Endothelial cell of umbilical vein (primary cell): ENCODE measurements at regions not wholly inside any gene's neighbourhood (a gene's known extent, or its start where the extent isn't known, plus 50 kb on each side); places are given as distances from the start of the nearest gene placed in this dataset.

ENCODE experiments used
- BruUV-seq: library from RNA; stranded (reverse); fragments of 400-500 nt; replicated peaks from 2 replicates; lab custom pipeline; 2021; lab: Mats Ljungman, UMichigan
- CTCF ChIA-PET: fragments of 300-600, 350-600 bp; sonication (Branson Sonifier 250); formaldehyde crosslinking; loops from one replicate; lab custom pipeline; 2021; ENCODE audit warnings: antibody characterized with exemption, inconsistent platforms; lab: Charles Lee
- POLR2A ChIA-PET: fragments of 300-600, 350-600 bp; sonication (Branson Sonifier 250); formaldehyde crosslinking; loops from one replicate; lab custom pipeline; 2021; ENCODE audit warnings: antibody characterized with exemption, inconsistent platforms; lab: Charles Lee
- DNase-seq: peaks from one replicate; pipeline ENCODE4 v3.0.0-alpha.2; 2011; ENCODE audit warnings: low read depth, low spot score
- FAIRE-seq: peaks from 2 replicates; lab custom pipeline; 2011; peaks lifted over from hg19 to GRCh38; lab: Jason Lieb, UNC
- H2AFZ ChIP-seq: 2 replicates; pipeline ENCODE4 v1.6.0; 2012; ENCODE audit warnings: low read depth, low read length, control low read depth, inconsistent platforms
- H3K27ac ChIP-seq: 2 replicates; pipeline ENCODE4 v1.5.1; 2011; ENCODE audit warnings: low read depth, mild to moderate bottlenecking, control low read depth, low read length, moderate library complexity; ENCODE audit not compliant: insufficient read depth
- H3K27me3 ChIP-seq, 2 experiments: 2 replicates each; pipeline versions ENCODE4 v1.6.0 to v1.6.1; 2011; ENCODE audit warnings: low read length in 2 of 2, mixed read lengths in 1 of 2; ENCODE audit not compliant: control insufficient read depth in 2 of 2, insufficient read depth in 2 of 2
- H3K36me3 ChIP-seq, 2 experiments: 2 replicates in 1 of 2; 3 replicates in 1 of 2; pipeline ENCODE4 v1.5.1; 2011; ENCODE audit warnings: low read length in 2 of 2, mild to moderate bottlenecking in 1 of 2, moderate library complexity in 1 of 2; ENCODE audit not compliant: control insufficient read depth in 2 of 2, insufficient read depth in 2 of 2; ENCODE audit errors: extremely low read depth in 1 of 2
- H3K4me1 ChIP-seq: 3 replicates; pipeline ENCODE4 v1.5.1; 2011; ENCODE audit warnings: mild to moderate bottlenecking, low read length; ENCODE audit not compliant: control insufficient read depth, insufficient read depth; ENCODE audit errors: extremely low read depth
- H3K4me2 ChIP-seq: 2 replicates; pipeline ENCODE4 v1.6.1; 2011; ENCODE audit warnings: low read length, control low read depth, mixed read lengths; ENCODE audit not compliant: insufficient read depth
- H3K4me3 ChIP-seq, 3 experiments: fragments of 200-600 bp in 1 of 3; sonication (generic), shearing (Covaris generic) in 1 of 3; replicated peaks in 1 of 3; 2 replicates each; pipeline ENCODE4 v1.5.1; 2011 to 2016; ENCODE audit warnings: control low read depth in 3 of 3, low read length in 3 of 3, mild to moderate bottlenecking in 2 of 3, inconsistent platforms in 1 of 3, low read depth in 1 of 3, moderate library complexity in 1 of 3; ENCODE audit not compliant: insufficient read depth in 1 of 3
- H3K79me2 ChIP-seq: 2 replicates; pipeline ENCODE4 v1.6.0; 2012; ENCODE audit warnings: low read length, inconsistent platforms; ENCODE audit not compliant: control insufficient read depth, insufficient read depth
- H3K9ac ChIP-seq: replicated peaks from 2 replicates; pipeline ENCODE3; 2011; ENCODE audit warnings: low read length, control low read depth; ENCODE audit not compliant: insufficient read depth; ENCODE audit errors: extremely low read depth
- H3K9me1 ChIP-seq: replicated peaks from 3 replicates; pipeline ENCODE4 v1.6.0; 2011; ENCODE audit warnings: mild to moderate bottlenecking, low read length; ENCODE audit not compliant: control insufficient read depth, insufficient read depth; ENCODE audit errors: extremely low read depth
- H3K9me3 ChIP-seq: replicated peaks from 2 replicates; pipeline ENCODE4 v1.5.1; 2012; ENCODE audit warnings: low read length, inconsistent platforms; ENCODE audit not compliant: control insufficient read depth, insufficient read depth
- H4K20me1 ChIP-seq: replicated peaks from 2 replicates; pipeline ENCODE3; 2011; ENCODE audit warnings: mild to moderate bottlenecking, low read length; ENCODE audit not compliant: control insufficient read depth, insufficient read depth; ENCODE audit errors: extremely low read depth
- EZH2 ChIP-seq: IDR thresholded peaks from 2 replicates; pipeline ENCODE4 v1.6.1; 2012; ENCODE audit warnings: borderline replicate concordance, low read depth, mild to moderate bottlenecking, moderate library complexity, low read length, inconsistent platforms; ENCODE audit not compliant: severe bottlenecking
- FOS ChIP-seq: IDR thresholded peaks from 2 replicates; pipeline ENCODE4 v1.6.1; 2011; ENCODE audit warnings: mild to moderate bottlenecking, low read length, moderate library complexity, borderline replicate concordance; ENCODE audit not compliant: insufficient read depth
- GATA2 ChIP-seq: IDR thresholded peaks from 2 replicates; pipeline ENCODE4 v1.7.0; 2011; ENCODE audit warnings: low read depth, mild to moderate bottlenecking, moderate library complexity, mixed read lengths, low read length; ENCODE audit not compliant: insufficient read length, insufficient read depth
- JUN ChIP-seq: IDR thresholded peaks from 2 replicates; pipeline ENCODE4 v1.6.1; 2011; ENCODE audit warnings: borderline replicate concordance, low read depth; ENCODE audit not compliant: insufficient read length, insufficient read depth
- MAX ChIP-seq: IDR thresholded peaks from 2 replicates; pipeline ENCODE4 v1.6.1; 2011; ENCODE audit not compliant: insufficient read depth, insufficient read length
- MYC ChIP-seq: IDR thresholded peaks from one replicate; pipeline ENCODE4 v1.6.1; 2011; ENCODE audit warnings: mild to moderate bottlenecking, low read depth, low read length
- POLR2A ChIP-seq: IDR thresholded peaks from 2 replicates; pipeline ENCODE4 v1.6.1; 2012; ENCODE audit warnings: low read depth, mild to moderate bottlenecking, control low read depth, low read length
- POLR2AphosphoS5 ChIP-seq: IDR thresholded peaks from 2 replicates; pipeline ENCODE4 v1.6.1; 2012; ENCODE audit warnings: low read depth, mild to moderate bottlenecking, control low read depth, low read length, moderate library complexity; ENCODE audit not compliant: insufficient read depth
- dilution Hi-C: fragments of 300-500 bp; cut with MboI; formaldehyde crosslinking; loops from one replicate; pipeline ENCODE4 v1.15.0; 2019; ENCODE audit warnings: low sequenced_read_pairs; ENCODE audit not compliant: extremely low pct_ligation_motif_present
- intact Hi-C: fragments of 100-400 bp; cut with micrococcal nuclease; formaldehyde crosslinking; loops from one replicate; pipeline ENCODE4 v1.10.0; 2022
- TF ChIP-seq, protein P1 (sequence below), 2 donors: IDR thresholded peaks; 1 replicate in 1 of 2; 2 replicates in 1 of 2; pipeline ENCODE4 v1.5.1; 2011; ENCODE audit warnings: low read length in 2 of 2, mild to moderate bottlenecking in 2 of 2, moderate library complexity in 2 of 2, control low read depth in 1 of 2, inconsistent platforms in 1 of 2, low read depth in 1 of 2; ENCODE audit not compliant: insufficient read depth in 1 of 2; ENCODE audit errors: extremely low read depth in 1 of 2

DNA sequence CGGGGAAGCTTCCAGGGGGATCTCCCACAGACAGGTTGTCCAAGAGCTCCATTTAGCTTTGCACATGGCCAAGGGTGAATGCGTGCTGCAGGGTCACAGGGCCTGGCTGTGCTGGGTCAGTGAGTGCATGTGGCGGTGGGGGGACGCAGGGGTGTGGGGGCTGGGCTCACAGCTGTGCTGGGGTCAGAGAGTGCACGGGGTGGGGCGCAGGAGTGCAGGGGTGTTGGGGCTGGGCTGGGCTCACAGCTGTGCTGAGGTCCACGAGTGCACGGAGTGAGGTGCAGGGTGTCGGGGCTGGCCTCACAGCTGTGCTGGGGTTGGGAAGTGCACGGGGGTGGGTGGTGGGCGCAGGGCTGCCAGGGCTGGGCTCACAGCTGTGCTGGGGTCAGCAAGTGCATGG, 557.7 kb downstream of the BRD1 start:
- CTCF ChIA-PET = no interaction called here
- H3K27ac ChIP-seq = no peak overlapping the region
- no peak overlapping the region for H2AFZ ChIP-seq
- dilution Hi-C loops (no loop called here), intact Hi-C loops (no loop called here)
- TF ChIP-seq JUN = no peak
- TF ChIP-seq MAX = no peak
- TF ChIP-seq EZH2 = no peak
- TF ChIP-seq, protein P1, sequence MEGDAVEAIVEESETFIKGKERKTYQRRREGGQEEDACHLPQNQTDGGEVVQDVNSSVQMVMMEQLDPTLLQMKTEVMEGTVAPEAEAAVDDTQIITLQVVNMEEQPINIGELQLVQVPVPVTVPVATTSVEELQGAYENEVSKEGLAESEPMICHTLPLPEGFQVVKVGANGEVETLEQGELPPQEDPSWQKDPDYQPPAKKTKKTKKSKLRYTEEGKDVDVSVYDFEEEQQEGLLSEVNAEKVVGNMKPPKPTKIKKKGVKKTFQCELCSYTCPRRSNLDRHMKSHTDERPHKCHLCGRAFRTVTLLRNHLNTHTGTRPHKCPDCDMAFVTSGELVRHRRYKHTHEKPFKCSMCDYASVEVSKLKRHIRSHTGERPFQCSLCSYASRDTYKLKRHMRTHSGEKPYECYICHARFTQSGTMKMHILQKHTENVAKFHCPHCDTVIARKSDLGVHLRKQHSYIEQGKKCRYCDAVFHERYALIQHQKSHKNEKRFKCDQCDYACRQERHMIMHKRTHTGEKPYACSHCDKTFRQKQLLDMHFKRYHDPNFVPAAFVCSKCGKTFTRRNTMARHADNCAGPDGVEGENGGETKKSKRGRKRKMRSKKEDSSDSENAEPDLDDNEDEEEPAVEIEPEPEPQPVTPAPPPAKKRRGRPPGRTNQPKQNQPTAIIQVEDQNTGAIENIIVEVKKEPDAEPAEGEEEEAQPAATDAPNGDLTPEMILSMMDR (IDR thresholded peaks at IDR 0.05; ENCODE audit: extremely low read depth in 1 of 2, insufficient read depth in 1 of 2, low read depth in 1 of 2, low read length in 2 of 2) = no peak
- TF ChIP-seq POLR2A = no peak
- TF ChIP-seq POLR2AphosphoS5 = no peak
- no peak for TF ChIP-seq GATA2
- TF ChIP-seq MYC = no peak
- no peak for TF ChIP-seq FOS
- BruUV-seq = no TSS peak
- FAIRE-seq (no peak), DNase-seq (no peak)
- no peaks in the 10 kb centered on the region for H3K27me3 ChIP-seq
- no peaks in the 10 kb centered on the region for H3K9me1 ChIP-seq
- H3K36me3 ChIP-seq = no peaks in the 10 kb centered on the region
- peaks cover 3% of the 10 kb centered on the region for H3K9me3 ChIP-seq
- H3K4me2 ChIP-seq = no peak overlapping the region
- H3K4me3 ChIP-seq = no peak overlapping the region
- no peak overlapping the region for H3K9ac ChIP-seq
- no peaks in the 10 kb centered on the region for H4K20me1 ChIP-seq
- no peaks in the 10 kb centered on the region for H3K79me2 ChIP-seq
- POLR2A ChIA-PET = no interaction called here
- H3K4me1 ChIP-seq = no peaks in the 10 kb centered on the region
